NT2/D1 (cell line): ENCODE measurements at regions not wholly inside any gene's neighbourhood (a gene's known extent, or its start where the extent isn't known, plus 50 kb on each side); places are given as distances from the start of the nearest gene placed in this dataset.

Experiments used
- DNase-seq: peaks from one replicate; pipeline ENCODE4 v3.0.0-alpha.2; 2011; ENCODE audit warnings: low read depth, low spot score
- H3K27me3 ChIP-seq: 2 replicates; pipeline ENCODE4 v1.6.0; 2011; ENCODE audit warnings: mild to moderate bottlenecking; ENCODE audit not compliant: insufficient read length, insufficient read depth
- H3K36me3 ChIP-seq: 2 replicates; pipeline ENCODE4 v1.6.1; 2011; ENCODE audit warnings: mild to moderate bottlenecking, low read length, mixed read lengths; ENCODE audit not compliant: insufficient read depth, insufficient read length
- H3K4me1 ChIP-seq: 2 replicates; pipeline ENCODE4 v1.5.1; 2011; ENCODE audit not compliant: insufficient read depth, insufficient read length
- H3K4me3 ChIP-seq: 2 replicates; pipeline ENCODE4 v1.5.1; 2011; ENCODE audit warnings: low read depth; ENCODE audit not compliant: insufficient read length
- H3K9ac ChIP-seq: 2 replicates; pipeline ENCODE4 v1.6.0; 2011; ENCODE audit warnings: low read depth; ENCODE audit not compliant: insufficient read length
- H3K9me3 ChIP-seq: 2 replicates; pipeline ENCODE4 v1.5.1; 2011; ENCODE audit warnings: mild to moderate bottlenecking, low read length; ENCODE audit not compliant: insufficient read depth
- SUZ12 ChIP-seq: IDR thresholded peaks from 2 replicates; pipeline ENCODE4 v1.6.1; 2011; ENCODE audit not compliant: insufficient read length, insufficient read depth; ENCODE audit errors: extremely low read depth
- YY1 ChIP-seq: IDR thresholded peaks from 2 replicates; pipeline ENCODE4 v1.6.1; 2011; ENCODE audit not compliant: insufficient read length, insufficient read depth
- ZNF274 ChIP-seq: IDR thresholded peaks from 2 replicates; pipeline ENCODE4 v1.6.1; 2011; ENCODE audit warnings: mild to moderate bottlenecking, low read depth, low read length

GRCh38 chr12:41856228-41856627 lies 288.4 kb downstream of the GXYLT1 start:
- Histone ChIP-seq H3K36me3 (no peaks in the 10 kb centered on the region), H3K9ac (no peak overlapping the region), H3K9me3 (no peaks in the 10 kb centered on the region), H3K27me3 (no peaks in the 10 kb centered on the region), H3K4me3 (no peak overlapping the region), H3K4me1 (no peaks in the 10 kb centered on the region)
- TF ChIP-seq YY1 (no peak), ZNF274 (no peak), SUZ12 (no peak)
- DNase-seq = no peak

DNA sequence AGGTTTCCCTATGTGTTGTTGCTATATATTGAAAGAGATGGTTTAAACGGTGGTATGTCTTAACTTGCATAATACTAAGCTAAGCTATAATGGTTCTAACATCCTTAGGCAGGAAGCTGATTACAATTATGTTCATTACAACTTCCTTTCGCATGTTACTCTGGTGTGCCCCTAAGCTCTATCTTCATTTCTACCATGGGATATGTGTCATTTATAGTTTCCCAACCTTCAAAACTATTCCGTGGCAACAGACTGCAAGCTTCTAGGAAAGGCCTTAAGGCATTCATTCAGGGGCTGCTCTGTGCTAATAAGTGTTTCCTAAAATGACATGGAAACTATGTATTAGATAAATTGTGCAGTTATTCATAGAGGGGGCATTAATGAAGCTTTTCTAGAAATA lies 294.6 kb downstream of the GXYLT1 start:
- no peak for DNase-seq
- Histone ChIP-seq H3K27me3 (no peaks in the 10 kb centered on the region), H3K4me1 (no peaks in the 10 kb centered on the region), H3K9ac (no peak overlapping the region), H3K36me3 (no peaks in the 10 kb centered on the region), H3K9me3 (no peaks in the 10 kb centered on the region), H3K4me3 (no peak overlapping the region)
- TF ChIP-seq SUZ12 (no peak), YY1 (no peak), ZNF274 (no peak)

GRCh38 chr12:41846718-41847117 lies 298.0 kb downstream of the GXYLT1 start:
- Histone ChIP-seq H3K4me1 (no peaks in the 10 kb centered on the region), H3K4me3 (no peak overlapping the region), H3K9me3 (no peaks in the 10 kb centered on the region), H3K9ac (no peak overlapping the region), H3K36me3 (no peaks in the 10 kb centered on the region), H3K27me3 (no peaks in the 10 kb centered on the region)
- no peak for DNase-seq
- TF ChIP-seq YY1 = no peak
- no peak for TF ChIP-seq SUZ12
- no peak for TF ChIP-seq ZNF274

DNA sequence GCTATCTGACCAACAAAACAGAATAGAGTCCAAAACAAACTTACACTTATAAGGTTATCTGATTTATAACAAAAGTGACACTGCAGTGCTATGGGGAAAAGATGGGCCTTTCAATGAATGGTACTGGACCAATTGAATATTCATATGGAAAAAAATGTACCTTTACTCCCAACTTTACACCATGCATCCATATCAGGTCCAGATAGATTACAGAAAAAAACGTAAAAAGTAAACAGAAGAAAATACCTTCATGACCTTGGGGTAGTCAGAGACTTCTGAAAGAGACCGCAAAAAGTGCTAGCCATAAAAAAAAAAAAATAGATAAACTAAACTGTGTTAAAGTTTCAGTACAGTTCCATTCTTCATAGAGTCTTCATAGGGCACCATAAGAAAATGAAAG lies 308.3 kb downstream of the GXYLT1 start:
- no peak overlapping the region for H3K4me3 ChIP-seq

DNA sequence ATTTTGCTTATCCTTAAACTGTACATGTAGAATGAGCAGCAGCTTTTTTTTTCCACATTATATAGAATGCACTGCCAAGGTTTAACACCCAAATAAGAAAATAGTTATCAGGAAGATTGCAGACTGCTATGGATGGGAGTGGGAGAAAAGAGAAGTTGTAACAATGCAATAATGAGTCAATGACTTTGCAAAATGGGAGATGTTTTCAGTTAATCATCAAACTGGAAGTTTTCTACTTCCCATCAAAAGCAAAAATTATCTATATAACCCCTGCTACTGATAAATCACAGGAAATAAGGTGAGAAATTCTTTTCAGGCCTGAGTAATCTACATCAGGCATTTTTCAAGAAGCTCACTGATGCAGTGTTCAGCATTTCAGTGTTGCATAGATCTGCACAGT lies 309.1 kb downstream of the GXYLT1 start:
- no peaks in the 10 kb centered on the region for H3K4me1 ChIP-seq
- TF ChIP-seq ZNF274 (no peak), YY1 (no peak), SUZ12 (no peak)
- DNase-seq = no peak
- no peaks in the 10 kb centered on the region for H3K9me3 ChIP-seq
- no peak overlapping the region for H3K9ac ChIP-seq
- no peaks in the 10 kb centered on the region for H3K36me3 ChIP-seq
- H3K4me3 ChIP-seq = no peak overlapping the region
- no peaks in the 10 kb centered on the region for H3K27me3 ChIP-seq

More for the DNA sequence above, 308.3 kb downstream of the GXYLT1 start:
- Histone ChIP-seq H3K9me3 (no peaks in the 10 kb centered on the region), H3K9ac (no peak overlapping the region), H3K4me1 (no peaks in the 10 kb centered on the region), H3K27me3 (no peaks in the 10 kb centered on the region), H3K36me3 (no peaks in the 10 kb centered on the region)
- TF ChIP-seq SUZ12 = no peak
- no peak for TF ChIP-seq YY1
- no peak for TF ChIP-seq ZNF274
- DNase-seq = no peak

- Histone ChIP-seq H3K36me3 (no peaks in the 10 kb centered on the region), H3K27me3 (no peaks in the 10 kb centered on the region), H3K9ac (no peak overlapping the region), H3K4me1 (no peaks in the 10 kb centered on the region), H3K9me3 (no peaks in the 10 kb centered on the region), H3K4me3 (no peak overlapping the region)
- TF ChIP-seq YY1 = no peak
- TF ChIP-seq SUZ12 = no peak
- no peak for TF ChIP-seq ZNF274
- no peak for DNase-seq
Measured at GRCh38 chr12:41819948-41820347, 324.7 kb downstream of the GXYLT1 start.

DNA sequence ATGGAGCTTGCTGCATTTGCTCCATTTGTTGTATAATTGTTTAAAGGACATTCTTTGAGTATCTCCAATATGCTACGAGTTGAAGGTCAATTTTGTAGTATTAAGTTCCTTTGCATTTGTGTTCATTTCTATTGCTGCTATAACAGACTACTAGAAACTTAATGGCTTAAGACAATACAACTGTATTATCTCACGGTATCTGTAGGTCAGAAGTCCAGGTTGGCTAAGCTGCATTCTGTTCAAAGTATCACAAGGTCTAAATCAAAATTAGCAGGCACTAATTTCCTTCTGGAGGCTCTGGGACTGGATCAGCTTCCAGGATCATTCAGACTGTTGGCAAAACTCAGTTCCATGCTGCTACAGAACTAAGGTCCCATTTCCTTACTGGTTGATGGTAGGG lies 340.6 kb downstream of the GXYLT1 start:
- Histone ChIP-seq H3K4me3 (no peak overlapping the region), H3K36me3 (no peaks in the 10 kb centered on the region), H3K9me3 (no peaks in the 10 kb centered on the region), H3K27me3 (no peaks in the 10 kb centered on the region), H3K4me1 (no peaks in the 10 kb centered on the region), H3K9ac (no peak overlapping the region)
- TF ChIP-seq YY1 (no peak), SUZ12 (no peak), ZNF274 (no peak)
- DNase-seq = no peak

DNA sequence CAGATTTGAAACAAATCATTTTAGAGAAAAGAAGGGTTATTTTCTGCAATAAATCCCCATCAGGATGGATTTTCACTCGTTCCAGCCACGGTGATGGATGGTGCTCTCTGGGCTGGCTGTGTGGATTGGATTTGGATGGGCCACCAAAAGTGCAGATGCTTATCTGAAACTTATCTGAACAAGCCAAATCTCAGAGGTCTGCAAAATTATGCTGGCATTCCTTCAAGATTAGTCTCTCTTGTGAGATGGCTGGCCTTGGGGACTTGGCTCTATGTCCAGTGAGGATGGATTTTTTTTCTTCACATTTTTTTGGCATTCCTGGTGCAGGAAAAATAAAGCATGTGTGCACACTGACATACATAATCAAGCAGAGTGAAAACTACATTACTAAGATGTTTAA lies 341.9 kb downstream of the GXYLT1 start:
- H3K36me3 ChIP-seq = no peaks in the 10 kb centered on the region
- H3K4me3 ChIP-seq = no peak overlapping the region
- no peak for TF ChIP-seq ZNF274
- no peaks in the 10 kb centered on the region for H3K9me3 ChIP-seq
- no peaks in the 10 kb centered on the region for H3K27me3 ChIP-seq
- DNase-seq = no peak
- H3K4me1 ChIP-seq = no peaks in the 10 kb centered on the region
- H3K9ac ChIP-seq = no peak overlapping the region
